Upper lobe of left lung (tissue), 4 donors: ENCODE measurements at regions not wholly inside any gene's neighbourhood (a gene's known extent, or its start where the extent isn't known, plus 50 kb on each side); places are given as distances from the start of the nearest gene placed in this dataset.

Experiments used
- CTCF ChIP-seq, 6 experiments: fragments of 450-650 bp in 4 of 6; fragments of 200-600 bp in 2 of 6; sonication (generic) in 2 of 6; IDR thresholded peaks; one replicate each; pipeline ENCODE4 v1.5.1; 2016 to 2019; ENCODE audit warnings: antibody characterized with exemption in 6 of 6
- POLR2A ChIP-seq, 4 donors: fragments of 450-650 bp; IDR thresholded peaks; one replicate each; pipeline ENCODE4 v1.5.1; 2016 to 2017; ENCODE audit warnings: antibody characterized with exemption in 4 of 4, mild to moderate bottlenecking in 2 of 4
- POLR2AphosphoS5 ChIP-seq, 2 donors: sonication (generic); formaldehyde crosslinking; IDR thresholded peaks; one replicate each; pipeline ENCODE4 v1.5.1; 2017; ENCODE audit warnings: antibody characterized with exemption in 2 of 2

- TF ChIP-seq CTCF (IDR thresholded peaks at IDR 0.05) (no peak), POLR2A (IDR thresholded peaks at IDR 0.05) (no peak), POLR2AphosphoS5 (IDR thresholded peaks at IDR 0.05) (no peak)
Measured at GRCh38 chr13:77986713-77987112, 68.1 kb upstream of the EDNRB start.
